Gastroesophageal sphincter (tissue), 4 donors: ENCODE measurements at regions not wholly inside any gene's neighbourhood (a gene's known extent, or its start where the extent isn't known, plus 50 kb on each side); places are given as distances from the start of the nearest gene placed in this dataset.

Experiments
- ATAC-seq: fragments of 150-250 bp; one replicate; pipeline ENCODE4 v1.9.1; 2016; ENCODE audit warnings: mild to moderate bottlenecking, moderate library complexity
- H3K27ac ChIP-seq, 4 donors: fragments of 200-600 bp; sonication (generic) in 3 of 4; 1 replicate in 3 of 4; 2 replicates in 1 of 4; pipeline ENCODE4 v1.5.1; 2016 to 2019
- H3K27me3 ChIP-seq: fragments of 200-600 bp; sonication (generic); one replicate; pipeline ENCODE4 v1.5.1; 2019
- H3K36me3 ChIP-seq, 2 donors: fragments of 200-600 bp; sonication (generic); one replicate each; pipeline ENCODE4 v1.5.1; 2019; ENCODE audit warnings: control low read depth in 1 of 2
- H3K4me1 ChIP-seq, 3 donors: fragments of 200-600 bp; sonication (generic); 1 replicate in 2 of 3; 2 replicates in 1 of 3; pipeline ENCODE4 v1.5.1; 2016 to 2019; ENCODE audit warnings: control low read depth in 2 of 3
- H3K4me3 ChIP-seq, 2 donors: fragments of 200-600 bp; sonication (generic); one replicate each; pipeline ENCODE4 v1.5.1; 2019; ENCODE audit warnings: mild to moderate bottlenecking in 1 of 2, moderate library complexity in 1 of 2
- H3K9me3 ChIP-seq, 3 donors: fragments of 200-600 bp; sonication (generic); one replicate each; pipeline ENCODE4 v1.5.1; 2017 to 2019; ENCODE audit warnings: control low read depth in 2 of 3
- CTCF ChIP-seq, 4 experiments: fragments of 200-600 bp in 2 of 4; fragments of 450-650 bp in 2 of 4; sonication (generic) in 1 of 4; IDR thresholded peaks; one replicate each; pipeline ENCODE4 v1.5.1; 2017 to 2019; ENCODE audit warnings: antibody characterized with exemption in 4 of 4, mild to moderate bottlenecking in 2 of 4, moderate library complexity in 2 of 4
- EP300 ChIP-seq: sonication (generic); formaldehyde crosslinking; IDR thresholded peaks from one replicate; pipeline ENCODE4 v1.6.1; 2017; ENCODE audit warnings: antibody characterized with exemption, mild to moderate bottlenecking
- POLR2A ChIP-seq, 2 donors: fragments of 450-650 bp; IDR thresholded peaks; one replicate each; pipeline ENCODE4 v1.6.1; 2017; ENCODE audit warnings: antibody characterized with exemption in 2 of 2, mild to moderate bottlenecking in 2 of 2, moderate library complexity in 1 of 2
- POLR2AphosphoS5 ChIP-seq: sonication (generic); formaldehyde crosslinking; IDR thresholded peaks from one replicate; pipeline ENCODE4 v1.6.1; 2017; ENCODE audit warnings: antibody characterized with exemption
- WGBS, 2 donors: methylation state at CpG; one replicate each; pipeline ENCODE4 v1.1.5; 2018; ENCODE audit warnings: low coverage in 1 of 2; 5-methylcytosine and 5-hydroxymethylcytosine counted together

DNA sequence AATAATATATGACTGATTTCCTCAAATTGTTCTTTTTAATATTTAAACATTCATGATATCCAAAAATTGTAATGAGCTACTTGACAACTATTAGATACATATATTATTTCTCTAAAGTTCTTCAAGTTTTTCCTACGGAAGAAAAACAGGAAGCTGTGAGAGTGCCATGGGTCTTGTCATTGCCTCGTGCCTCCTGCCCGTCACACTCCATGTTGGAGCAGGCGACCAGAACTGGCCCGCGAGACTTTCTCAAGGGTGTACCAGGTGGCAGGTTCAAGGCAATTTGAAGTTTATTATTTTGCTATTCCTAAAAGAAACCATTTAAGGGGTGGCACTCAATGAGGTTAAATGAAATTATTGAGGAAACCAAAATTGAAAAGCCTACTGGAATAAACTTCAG lies 337.2 kb downstream of the HACE1 start:
- H3K9me3 ChIP-seq, result no peaks in the 10 kb centered on the region
- 67 to 86% methylated on average over 6 of the region's 6 CpGs for WGBS, 2 donors
- TF ChIP-seq EP300, result no peak
- no peak for TF ChIP-seq POLR2AphosphoS5
- TF ChIP-seq POLR2A (IDR thresholded peaks at IDR 0.05), result no peak

GRCh38 chr6:104521176-104521575 lies 338.5 kb downstream of the HACE1 start:
- WGBS, 2 donors, result 53 to 67% methylated on average over 3 of the region's 3 CpGs
- no peak for ATAC-seq
- H3K4me1 ChIP-seq, result peaks cover 0 to 11% (median 0%) of the 10 kb centered on the region in 3 donors

More for the DNA sequence above, 337.2 kb downstream of the HACE1 start:
- Histone ChIP-seq H3K4me1 (peaks cover 0 to 25% (median 0%) of the 10 kb centered on the region in 3 donors), H3K27me3 (no peaks in the 10 kb centered on the region), H3K27ac (no peak overlapping the region), H3K36me3 (no peaks in the 10 kb centered on the region), H3K4me3 (no peak overlapping the region)
- no peak for ATAC-seq

GRCh38 chr6:104519566-104519965 lies 340.2 kb downstream of the HACE1 start:
- H3K27me3 ChIP-seq, result no peaks in the 10 kb centered on the region
- H3K27ac ChIP-seq, result no peak overlapping the region
- WGBS, 2 donors, result 84 to 94% methylated on average over 2 to 4 of the region's 4 CpGs
- H3K9me3 ChIP-seq, result no peaks in the 10 kb centered on the region
- no peak for ATAC-seq
- no peak overlapping the region for H3K4me3 ChIP-seq
- H3K36me3 ChIP-seq, result no peaks in the 10 kb centered on the region
- TF ChIP-seq CTCF (IDR thresholded peaks at IDR 0.05), result no peak
- no peak for TF ChIP-seq POLR2A (IDR thresholded peaks at IDR 0.05)
- no peak for TF ChIP-seq EP300
- TF ChIP-seq POLR2AphosphoS5, result no peak
- no peaks in the 10 kb centered on the region for H3K4me1 ChIP-seq

More at GRCh38 chr6:104521176-104521575, 338.5 kb downstream of the HACE1 start:
- H3K9me3 ChIP-seq, result no peaks in the 10 kb centered on the region
- no peak overlapping the region for H3K27ac ChIP-seq
- no peaks in the 10 kb centered on the region for H3K36me3 ChIP-seq
- H3K27me3 ChIP-seq, result no peaks in the 10 kb centered on the region
- H3K4me3 ChIP-seq, result no peak overlapping the region
- TF ChIP-seq CTCF (IDR thresholded peaks at IDR 0.05), result no peak
- TF ChIP-seq POLR2AphosphoS5, result no peak
- TF ChIP-seq EP300, result no peak
- no peak for TF ChIP-seq POLR2A (IDR thresholded peaks at IDR 0.05)

DNA sequence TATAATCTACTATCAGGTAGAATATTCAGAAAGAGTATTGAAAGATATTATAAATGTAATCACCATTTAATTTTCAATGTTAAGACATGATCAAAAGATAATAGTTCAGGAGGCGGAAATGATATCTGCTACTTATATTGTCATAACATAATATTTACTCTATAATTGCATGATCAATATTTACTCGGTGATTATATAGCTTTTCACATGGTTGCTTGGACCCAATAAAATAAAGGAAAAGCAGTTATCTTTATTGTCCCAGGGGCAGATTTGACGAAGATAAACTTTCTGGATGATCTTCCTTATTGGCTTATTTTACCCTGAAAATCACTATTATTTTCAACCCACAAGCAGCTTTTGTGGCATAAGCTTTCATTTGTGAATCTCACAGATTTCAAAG lies 350.4 kb downstream of the HACE1 start:
- TF ChIP-seq POLR2AphosphoS5 (no peak), CTCF (IDR thresholded peaks at IDR 0.05) (no peak), POLR2A (IDR thresholded peaks at IDR 0.05) (no peak), EP300 (no peak)

DNA sequence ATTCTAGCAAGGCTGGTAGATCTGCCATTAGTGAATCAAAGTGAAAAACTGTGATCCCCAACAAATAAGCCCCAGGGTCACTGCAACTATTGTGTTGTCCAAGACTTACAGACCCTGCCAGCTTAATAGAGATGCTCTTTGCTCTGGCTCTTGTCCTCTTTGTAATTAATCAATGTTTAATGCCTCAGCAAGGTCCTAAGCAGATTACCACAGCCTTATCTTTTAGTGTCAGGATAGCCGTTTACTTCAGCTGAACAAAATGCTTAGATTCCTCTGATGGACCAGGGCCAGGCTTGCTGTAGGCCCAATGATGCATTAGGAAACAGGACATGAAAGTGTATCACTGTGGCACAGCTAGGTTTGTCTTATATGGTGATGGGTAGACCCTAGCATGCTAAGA lies 353.3 kb downstream of the HACE1 start:
- H3K27me3 ChIP-seq, result no peaks in the 10 kb centered on the region
- ATAC-seq, result no peak
- no peak overlapping the region for H3K27ac ChIP-seq
- no peak overlapping the region for H3K4me3 ChIP-seq
- H3K9me3 ChIP-seq, result no peaks in the 10 kb centered on the region
- 50 to 100% methylated on average over 1 of the region's 1 CpG for WGBS, 2 donors
- H3K36me3 ChIP-seq, result no peaks in the 10 kb centered on the region
- H3K4me1 ChIP-seq, result no peaks in the 10 kb centered on the region
- TF ChIP-seq POLR2A (IDR thresholded peaks at IDR 0.05) (no peak), CTCF (IDR thresholded peaks at IDR 0.05) (no peak), EP300 (no peak), POLR2AphosphoS5 (no peak)

More for the DNA sequence above, 350.4 kb downstream of the HACE1 start:
- no peaks in the 10 kb centered on the region for H3K9me3 ChIP-seq
- no peaks in the 10 kb centered on the region for H3K4me1 ChIP-seq
- 89 to 92% methylated on average over 3 of the region's 3 CpGs for WGBS, 2 donors
- no peak for ATAC-seq
- no peak overlapping the region for H3K4me3 ChIP-seq
- H3K36me3 ChIP-seq, result no peaks in the 10 kb centered on the region
- H3K27ac ChIP-seq, result no peak overlapping the region
- H3K27me3 ChIP-seq, result no peaks in the 10 kb centered on the region
